GM21423 (cell line): ENCODE measurements at regions not wholly inside any gene's neighbourhood (a gene's known extent, or its start where the extent isn't known, plus 50 kb on each side); places are given as distances from the start of the nearest gene placed in this dataset.

ENCODE experiments used
- ATAC-seq: cut with Tn5 transposase; IDR thresholded peaks from one replicate; pipeline ENCODE4 v1.9.1; 2021; ENCODE audit warnings: mild to moderate bottlenecking, moderate library complexity; ENCODE audit not compliant: unreplicated experiment

GRCh38 chr12:43044241-43044640, 454.7 kb upstream of the PRICKLE1 start:
- ATAC-seq: no peak

DNA sequence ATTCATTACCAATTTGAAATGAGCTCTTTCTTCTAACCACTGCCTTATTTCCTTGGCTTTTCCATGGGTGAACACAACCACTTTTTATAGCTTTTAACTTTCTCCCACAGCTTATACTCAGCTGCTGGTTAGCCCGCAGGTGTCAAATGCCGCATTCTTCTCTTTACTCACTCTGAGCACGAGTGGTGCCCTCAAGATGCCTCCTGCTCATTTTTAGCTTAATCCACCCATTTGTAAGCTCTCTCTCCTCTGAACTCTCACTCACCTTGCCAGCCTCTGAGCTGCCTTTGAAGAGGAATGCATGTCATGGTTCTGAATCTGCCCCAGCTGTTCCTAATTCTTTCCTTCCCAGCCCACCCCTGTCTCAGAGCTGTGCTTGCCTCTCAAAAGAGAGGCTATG, 449.4 kb upstream of the PRICKLE1 start:
- ATAC-seq: no peak

GRCh38 chr12:43029971-43030370, 440.4 kb upstream of the PRICKLE1 start:
- ATAC-seq: no peak

- no peak for ATAC-seq
Observed at GRCh38 chr12:43028826-43029225, 439.3 kb upstream of the PRICKLE1 start.

DNA sequence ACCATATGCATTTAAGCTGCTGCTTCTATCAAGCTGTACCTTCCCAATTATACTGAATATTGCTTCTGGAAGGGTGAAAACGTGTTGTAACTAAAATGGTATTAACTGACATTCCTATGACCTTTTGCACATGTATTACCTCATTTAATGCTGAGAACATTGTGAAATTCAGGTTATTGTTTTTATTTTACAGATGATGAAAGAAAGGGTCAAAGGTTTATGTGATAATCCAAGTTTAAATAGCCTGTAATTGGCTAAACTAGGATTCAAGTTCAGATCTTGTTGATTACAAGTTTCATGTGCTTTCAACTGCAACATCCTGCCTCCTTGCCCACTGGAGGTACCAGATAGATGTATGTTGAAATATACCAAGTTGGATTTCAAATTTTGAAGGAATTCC, 433.3 kb upstream of the PRICKLE1 start:
- ATAC-seq: no peak

DNA sequence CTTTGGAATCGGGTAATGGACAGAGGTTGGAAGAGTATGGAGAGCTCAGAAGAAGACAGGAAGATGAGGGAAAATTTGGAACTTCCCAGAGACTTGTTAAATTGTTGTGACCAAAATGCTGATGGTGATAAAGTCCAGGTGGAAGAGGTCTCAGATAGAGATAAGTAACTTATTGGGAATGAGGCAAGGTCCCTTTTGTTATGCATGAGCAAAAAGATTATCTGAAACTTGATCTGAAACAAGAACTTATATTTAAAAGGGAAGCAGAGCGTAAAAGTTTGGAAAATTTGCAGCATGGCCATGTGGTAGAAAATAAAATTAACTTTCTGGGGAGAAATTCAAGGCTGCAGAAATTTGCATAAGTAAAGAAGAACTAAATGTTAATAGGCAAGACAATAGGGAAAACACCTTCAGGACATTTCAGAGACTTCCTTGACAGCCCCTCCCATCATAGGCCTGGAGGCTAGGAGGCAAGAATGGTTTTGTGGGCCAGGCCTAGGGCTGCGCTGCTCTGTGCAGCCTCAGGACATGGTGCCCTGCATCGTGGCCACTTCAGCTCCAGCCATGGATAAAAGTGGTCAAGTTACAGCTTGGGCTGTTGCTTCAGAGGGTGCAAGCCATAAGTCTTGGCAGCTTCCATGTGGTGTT, 425.7 kb upstream of the PRICKLE1 start:
- ATAC-seq: no peak

- peak; percentile 87 for ATAC-seq
Observed at GRCh38 chr12:43011383-43011926, 421.9 kb upstream of the PRICKLE1 start.

DNA sequence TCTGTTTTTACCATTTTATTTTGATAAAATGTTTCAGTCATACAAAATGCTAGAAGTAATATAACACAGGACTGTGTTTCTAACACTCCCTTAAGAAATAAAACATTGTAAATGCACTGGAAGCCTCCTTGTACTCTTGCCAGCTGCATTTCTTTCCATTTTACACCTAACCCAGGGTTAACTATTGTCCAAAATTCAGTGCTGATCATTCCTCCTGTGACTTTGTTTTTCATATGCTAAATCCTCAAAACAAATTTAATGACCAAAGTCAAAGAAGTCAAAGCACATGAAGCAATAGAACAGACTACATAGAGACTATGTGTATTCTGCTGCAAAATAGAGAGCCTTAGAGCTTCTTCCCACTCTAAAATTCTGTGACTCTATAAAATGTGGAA, 420.3 kb upstream of the PRICKLE1 start:
- no peak for ATAC-seq

- no peak for ATAC-seq
Observed at GRCh38 chr12:43008953-43009845, 419.7 kb upstream of the PRICKLE1 start.

- ATAC-seq: no peak
Observed at GRCh38 chr12:43004908-43005307, 415.4 kb upstream of the PRICKLE1 start.

- no peak for ATAC-seq
Observed at GRCh38 chr12:43004141-43004540, 414.6 kb upstream of the PRICKLE1 start.

- no peak for ATAC-seq
Observed at GRCh38 chr12:42996869-42997431, 407.4 kb upstream of the PRICKLE1 start.

DNA sequence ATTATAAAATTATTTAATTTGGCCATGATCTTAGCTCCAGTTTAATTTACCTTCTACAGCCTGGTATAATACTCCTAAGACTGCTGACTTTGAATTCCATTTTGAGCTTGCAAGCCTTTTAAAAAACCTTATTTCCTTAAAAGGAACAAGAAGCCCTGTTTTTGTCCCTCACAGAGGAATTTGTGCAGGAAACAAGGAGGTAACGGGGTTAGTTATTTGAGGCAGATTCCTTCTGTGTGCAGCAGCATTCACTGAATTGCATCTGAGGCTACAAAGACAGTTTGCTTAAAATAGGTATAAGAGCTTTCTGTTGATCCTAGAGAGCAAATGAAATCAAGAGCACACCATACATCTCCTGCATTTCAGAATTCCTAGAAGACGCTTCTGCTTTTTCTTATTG, 403.3 kb upstream of the PRICKLE1 start:
- ATAC-seq: no peak

DNA sequence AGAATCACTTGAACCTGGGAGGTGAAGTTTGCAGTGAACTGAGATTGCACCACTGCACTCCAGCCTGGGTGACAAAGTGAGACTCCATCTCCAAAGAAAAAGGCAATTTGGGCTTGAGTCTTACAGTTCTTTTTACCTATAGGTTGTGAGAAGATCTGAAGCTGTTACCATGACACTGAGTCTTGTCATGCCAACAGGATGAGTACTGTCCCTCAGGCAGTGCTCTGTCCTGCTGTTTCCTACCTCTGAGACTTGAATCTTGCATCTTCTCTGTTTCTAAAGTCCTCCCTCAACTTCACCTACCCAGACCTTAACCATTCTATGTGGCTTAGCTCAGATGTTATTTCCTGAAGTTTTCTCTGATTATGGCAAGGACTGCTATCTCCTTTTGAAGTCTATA, 400.8 kb upstream of the PRICKLE1 start:
- ATAC-seq: no peak

DNA sequence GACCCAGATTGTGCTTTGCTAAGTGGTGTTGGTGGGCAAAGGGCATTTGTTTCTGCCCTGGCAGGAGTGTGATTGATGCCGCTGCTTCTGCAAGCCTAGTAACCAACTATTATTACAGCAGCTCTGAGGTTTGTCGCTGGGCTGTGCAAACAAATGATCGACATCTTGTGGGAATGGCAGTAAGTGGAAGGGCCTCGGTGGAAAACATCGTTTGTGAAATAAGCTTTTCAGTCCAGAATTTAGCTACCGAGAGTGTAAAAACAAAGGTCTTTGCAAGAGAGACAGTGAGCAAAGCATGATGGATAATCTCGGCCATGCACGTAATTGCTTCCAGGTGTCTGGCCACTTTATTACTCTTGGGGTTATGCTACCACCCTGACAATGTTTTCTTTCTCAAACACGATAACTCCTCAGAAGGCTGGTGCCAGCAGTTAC, 397.7 kb upstream of the PRICKLE1 start:
- ATAC-seq: no peak

GRCh38 chr12:42985506-42985905, 396.0 kb upstream of the PRICKLE1 start:
- no peak for ATAC-seq

DNA sequence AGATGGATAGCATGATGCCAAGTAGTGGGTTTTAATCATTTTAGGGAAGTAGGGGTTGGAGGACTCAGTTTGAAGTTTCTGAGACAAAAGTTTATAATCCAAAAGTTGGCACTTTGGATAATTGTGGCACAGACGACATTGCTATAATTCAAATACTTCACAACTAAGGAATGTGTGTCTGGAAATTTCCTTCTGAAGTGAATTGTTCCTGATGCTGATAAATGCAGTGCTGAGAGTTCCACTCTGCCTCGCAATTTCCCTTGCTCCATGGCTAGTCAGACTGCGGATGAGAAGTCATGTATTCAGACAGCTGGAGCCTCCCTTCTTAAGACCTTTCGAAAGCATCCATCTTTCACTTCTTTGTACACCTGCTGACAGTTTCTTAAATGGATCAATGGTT, 393.3 kb upstream of the PRICKLE1 start:
- no peak for ATAC-seq

- ATAC-seq: no peak
Observed at GRCh38 chr12:42981379-42981778, 391.8 kb upstream of the PRICKLE1 start.

DNA sequence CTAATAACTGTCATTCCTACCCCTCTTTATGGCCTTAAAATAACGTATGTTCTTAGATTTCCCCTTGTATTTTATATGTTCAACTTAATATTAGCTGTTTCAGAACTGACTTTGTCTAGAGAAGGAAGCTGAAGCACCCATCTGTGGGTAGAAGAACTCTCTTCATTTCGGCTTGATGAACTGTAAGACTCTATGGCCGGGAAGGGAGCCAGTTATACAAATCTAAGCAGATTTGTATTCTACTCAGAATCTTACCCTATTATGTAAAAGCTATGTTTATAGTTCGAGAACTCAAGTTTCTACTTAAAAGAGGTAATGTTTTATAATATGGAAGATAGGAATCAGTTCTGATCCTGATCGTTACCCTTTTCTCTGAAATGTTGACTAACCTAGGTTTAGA, 390.9 kb upstream of the PRICKLE1 start:
- ATAC-seq: no peak

- ATAC-seq: no peak
Observed at GRCh38 chr12:42979746-42980145, 390.2 kb upstream of the PRICKLE1 start.

DNA sequence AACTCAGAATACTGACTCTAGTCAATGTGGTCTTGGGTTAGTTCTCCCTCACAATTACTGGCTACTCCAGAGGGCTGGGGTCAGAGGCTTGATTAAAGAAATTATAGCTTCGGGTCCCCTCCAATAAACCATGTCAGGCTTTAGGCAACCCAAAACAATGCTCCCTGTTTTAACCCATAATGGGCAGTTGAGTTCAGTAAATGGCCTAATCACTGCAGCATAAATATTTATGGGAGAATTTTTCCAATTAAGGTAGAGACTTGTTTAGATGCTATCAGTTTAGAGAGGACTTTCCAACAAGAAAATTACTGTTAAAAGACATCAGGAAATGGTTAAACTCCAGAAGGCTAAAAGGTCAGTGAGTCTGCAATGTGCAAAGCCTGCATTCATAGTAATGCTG, 389.2 kb upstream of the PRICKLE1 start:
- no peak for ATAC-seq
